HG03135 (cell line): ENCODE measurements at regions not wholly inside any gene's neighbourhood (a gene's known extent, or its start where the extent isn't known, plus 50 kb on each side); places are given as distances from the start of the nearest gene placed in this dataset.
"Not testable (repeated sequence)": the region's sequence is repeated elsewhere in the genome, so short reads cannot be mapped to it uniquely, and the experiment has no call there.

Experiments used
- ATAC-seq: cut with Tn5 transposase; IDR thresholded peaks from one replicate; pipeline ENCODE4 v1.9.1; 2021; ENCODE audit warnings: mild to moderate bottlenecking, moderate library complexity; ENCODE audit not compliant: unreplicated experiment

DNA sequence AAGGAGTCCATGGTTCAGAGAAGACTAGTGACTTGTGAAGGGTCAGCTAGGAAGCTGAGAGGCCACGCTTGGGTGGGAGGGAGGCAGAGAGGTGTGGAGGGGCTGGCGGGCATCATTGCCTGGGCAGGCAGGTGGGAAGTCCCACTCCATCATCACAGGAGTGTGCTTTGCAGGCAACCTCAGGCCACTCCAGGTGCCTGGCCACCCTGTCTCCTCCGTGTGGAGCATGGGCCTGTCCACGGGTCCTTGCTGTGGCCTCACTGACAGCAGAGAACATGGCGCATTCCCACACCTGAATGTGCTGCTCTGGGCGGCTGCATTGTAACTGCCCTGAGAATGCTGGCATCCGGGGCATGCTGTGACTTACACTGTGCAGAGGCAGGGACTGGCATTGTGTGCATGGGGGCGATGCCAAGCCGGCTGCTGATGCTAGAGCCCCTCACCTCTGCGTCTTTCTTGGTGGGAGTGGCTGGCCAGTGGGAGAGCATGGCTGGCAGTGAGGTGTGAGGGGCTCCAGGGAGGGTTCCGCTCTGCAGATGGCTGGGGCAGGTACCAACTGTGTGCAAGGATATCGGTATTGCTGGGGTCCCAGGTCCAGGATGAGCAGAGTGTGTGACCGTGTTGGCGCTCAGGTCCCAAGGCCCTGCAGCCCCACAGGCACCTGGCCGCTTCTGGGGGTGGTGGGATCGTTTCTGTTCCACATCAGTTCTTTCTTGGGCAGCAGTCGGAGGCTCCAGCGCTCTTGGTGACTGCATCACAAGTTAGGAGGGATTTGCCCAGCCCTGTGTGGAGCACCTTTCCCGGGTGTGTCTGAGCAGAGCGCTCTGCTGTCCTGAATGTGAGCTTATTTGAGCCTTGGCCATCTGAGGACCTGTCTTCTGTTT is 94.8 kb downstream of the NPIPB11 start:
- ATAC-seq, result no peak

- no peak for ATAC-seq
Observed at GRCh38 chr16:29310852-29311314, 95.6 kb downstream of the NPIPB11 start.

DNA sequence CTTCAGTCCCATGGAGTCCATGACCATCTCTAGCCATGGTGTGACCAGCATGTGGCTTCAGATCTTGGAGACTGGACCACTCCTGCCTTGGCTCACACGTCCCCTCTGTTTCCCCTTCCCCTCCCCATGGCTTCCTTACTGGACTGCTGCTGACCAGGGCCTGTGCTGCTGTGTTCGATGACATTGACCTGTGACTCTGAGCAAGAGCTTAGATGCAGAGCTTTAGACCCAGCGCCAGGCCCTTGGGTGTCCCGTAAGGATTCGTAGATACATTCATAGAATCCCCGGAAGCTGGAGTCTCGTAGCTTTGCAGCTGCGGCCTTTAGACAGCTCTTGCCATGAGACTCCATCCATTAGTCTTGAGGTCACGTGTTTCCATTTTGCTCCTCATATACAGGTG is 96.3 kb downstream of the NPIPB11 start:
- not testable (repeated sequence) for ATAC-seq

GRCh38 chr16:29309601-29310000 is 96.9 kb downstream of the NPIPB11 start:
- not testable (repeated sequence) for ATAC-seq

DNA sequence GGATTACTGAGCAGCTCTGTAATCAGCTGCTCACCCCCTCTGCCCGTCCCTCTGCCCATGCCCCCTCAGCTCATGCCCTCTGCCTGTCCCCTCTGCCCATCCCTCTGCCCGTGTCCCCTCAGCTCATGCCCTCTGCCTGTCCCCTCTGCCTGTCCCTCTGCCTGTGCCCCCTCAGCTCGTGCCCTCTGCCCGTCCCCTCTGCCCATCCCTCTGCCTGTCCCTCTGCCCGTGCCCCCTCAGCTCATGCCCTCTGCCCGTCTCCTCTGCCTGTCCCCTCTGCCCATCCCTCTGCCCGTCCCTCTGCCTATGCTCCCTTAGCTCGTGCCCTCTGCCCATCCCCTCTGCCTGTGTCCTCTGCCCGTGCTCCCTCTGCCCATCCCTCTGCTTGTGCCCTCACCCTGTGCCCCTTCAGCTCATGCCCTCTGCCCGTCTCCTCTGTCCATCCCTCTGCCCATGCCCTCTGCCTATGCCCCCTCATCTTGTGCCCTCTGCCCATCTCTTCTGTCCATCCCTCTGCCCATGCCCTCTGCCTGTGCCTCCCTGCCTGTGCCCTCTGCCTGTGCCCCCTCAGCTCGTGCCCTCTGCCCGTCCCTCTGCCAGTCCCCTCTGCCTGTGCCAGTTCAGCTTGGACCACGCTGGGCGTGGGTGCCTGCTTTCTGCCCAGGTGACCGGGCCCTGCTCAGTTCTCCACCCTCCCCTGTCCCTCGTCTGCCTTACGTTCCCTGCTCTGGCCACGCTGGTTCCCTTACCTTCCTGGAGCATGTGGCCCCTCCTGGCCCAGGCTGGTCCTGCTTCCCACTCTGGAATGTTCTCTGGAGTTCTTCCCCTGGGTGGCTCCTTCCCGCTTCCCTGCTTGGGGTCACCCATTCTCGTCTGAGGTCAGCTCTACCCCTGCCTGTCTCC is 97.6 kb downstream of the NPIPB11 start:
- ATAC-seq, result no peak

GRCh38 chr16:29307598-29308507 is 98.7 kb downstream of the NPIPB11 start:
- no peak for ATAC-seq

GRCh38 chr16:29306943-29307597 is 99.4 kb downstream of the NPIPB11 start:
- no peak for ATAC-seq

GRCh38 chr16:29306201-29306600 is 100.3 kb downstream of the NPIPB11 start:
- ATAC-seq, result no peak

DNA sequence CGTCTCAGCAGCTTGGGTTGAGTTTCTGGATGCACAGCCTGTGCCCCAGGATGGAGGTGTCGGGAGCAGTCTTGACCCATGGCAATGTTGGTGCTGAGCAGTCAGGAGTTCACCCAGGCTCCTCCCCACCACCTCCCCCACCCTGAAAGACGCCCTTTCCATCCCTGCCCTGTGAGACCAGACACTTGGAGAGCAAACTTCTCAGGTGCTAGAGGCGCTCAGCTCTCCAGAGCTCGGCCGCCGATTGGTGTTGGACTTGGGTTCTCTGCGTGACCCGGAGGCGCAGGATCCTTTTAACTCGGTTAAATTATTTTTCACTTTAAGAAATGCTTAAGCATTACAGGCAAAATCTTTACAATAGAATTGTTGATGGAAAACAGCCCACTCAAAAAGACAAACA is 101.5 kb downstream of the NPIPB11 start:
- ATAC-seq, result not testable (repeated sequence)

GRCh38 chr16:29304251-29304650 is 102.3 kb downstream of the NPIPB11 start:
- ATAC-seq, result no peak

DNA sequence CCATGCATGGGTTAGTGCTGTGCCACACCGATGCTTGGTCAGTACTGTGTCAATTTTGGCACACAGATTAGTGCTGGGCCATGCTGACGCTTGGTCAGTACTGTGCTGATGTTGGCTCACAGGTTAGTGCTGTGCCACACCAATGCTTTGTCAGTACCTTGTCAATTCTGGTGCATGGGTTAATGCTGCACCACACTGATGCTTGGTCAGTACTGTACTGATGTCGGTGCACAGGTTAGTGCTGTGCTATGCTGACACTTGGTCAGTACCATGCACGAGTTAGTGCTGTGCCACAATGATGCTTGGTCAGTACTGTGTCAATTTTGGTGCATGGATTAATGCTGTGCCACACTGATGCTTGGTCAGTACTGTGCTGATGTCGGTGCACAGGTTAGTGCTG is 103.0 kb downstream of the NPIPB11 start:
- ATAC-seq, result no peak

DNA sequence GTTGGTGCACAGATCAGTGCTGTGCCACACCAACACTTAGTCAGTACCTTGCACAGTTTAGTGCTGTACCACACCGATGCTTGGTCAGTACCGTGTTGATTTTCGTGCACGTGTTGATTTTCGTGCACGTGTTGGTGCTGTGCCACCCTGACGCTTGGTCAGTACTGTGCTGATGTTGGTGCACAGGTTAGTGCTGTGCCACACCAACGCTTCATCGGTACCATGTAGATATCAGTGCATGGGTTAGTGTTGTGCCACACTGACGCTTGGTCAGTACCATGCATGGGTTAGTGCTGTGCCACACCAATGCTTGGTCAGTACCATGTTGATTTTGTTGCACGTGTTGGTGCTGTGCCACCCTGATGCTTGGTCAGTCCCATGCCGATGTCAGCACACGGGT is 103.5 kb downstream of the NPIPB11 start:
- no peak for ATAC-seq

GRCh38 chr16:29302433-29302832 is 104.1 kb downstream of the NPIPB11 start:
- ATAC-seq, result not testable (repeated sequence)

DNA sequence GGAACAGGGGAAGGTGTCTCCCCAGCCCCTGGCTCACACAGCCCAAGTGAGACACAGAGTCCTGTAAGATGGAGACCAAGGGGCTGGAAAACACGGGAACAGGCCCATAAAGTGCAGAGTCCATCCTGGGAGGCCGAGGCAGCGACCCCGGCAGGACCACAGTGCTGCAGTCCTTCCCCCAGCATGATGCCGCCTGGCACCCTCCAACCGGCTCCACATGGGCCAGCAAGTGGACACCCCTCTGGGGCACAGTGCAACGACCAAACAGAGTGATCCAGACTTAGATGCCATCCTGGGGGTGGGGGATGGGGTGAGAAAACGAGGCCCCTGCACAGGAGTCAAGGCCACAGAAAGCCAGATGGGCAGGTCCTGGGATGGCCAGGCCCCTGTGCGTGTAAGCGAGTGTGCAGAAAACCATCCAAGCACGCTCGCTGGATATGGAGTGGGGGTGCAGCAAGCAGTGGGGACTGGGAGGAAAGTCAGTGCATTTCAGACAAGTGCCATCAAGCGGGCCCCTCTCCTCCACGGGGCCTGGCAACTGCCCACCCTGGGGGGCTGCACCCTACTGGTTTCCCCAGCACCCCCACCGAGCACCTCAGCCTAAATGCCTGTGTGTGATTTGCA is 104.7 kb downstream of the NPIPB11 start:
- ATAC-seq, result not testable (repeated sequence)

GRCh38 chr16:29300541-29301535 is 105.7 kb downstream of the NPIPB11 start:
- not testable (repeated sequence) for ATAC-seq

DNA sequence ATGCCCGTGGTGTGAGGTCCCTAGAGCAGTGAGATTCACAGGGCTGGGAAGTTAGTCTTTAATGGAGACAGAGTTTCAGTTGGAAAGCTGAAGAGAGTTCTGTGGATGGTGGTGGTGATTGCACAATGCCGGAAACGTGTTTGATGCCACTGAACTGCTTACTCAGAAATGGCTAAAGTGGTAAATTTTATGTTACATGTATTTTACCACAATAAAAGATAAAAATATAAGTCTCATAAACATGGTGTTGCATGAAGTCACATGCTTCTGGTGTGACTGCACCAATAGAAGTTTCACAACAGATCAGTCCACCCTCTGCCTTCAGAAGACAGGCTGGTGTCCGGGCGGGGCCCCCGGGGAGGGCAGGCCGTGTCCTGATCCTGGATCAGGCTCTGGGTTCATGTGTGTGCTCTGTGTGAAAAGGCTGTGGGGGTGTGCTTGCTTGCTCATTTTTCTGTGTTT is 106.5 kb downstream of the NPIPB11 start:
- ATAC-seq, result not testable (repeated sequence)

GRCh38 chr16:29298997-29299396 is 107.5 kb downstream of the NPIPB11 start:
- ATAC-seq, result not testable (repeated sequence)

- ATAC-seq, result not testable (repeated sequence)
Observed at GRCh38 chr16:29298307-29298706, 108.2 kb downstream of the NPIPB11 start.
